GM23248 (cell line): ENCODE measurements at regions not wholly inside any gene's neighbourhood (a gene's known extent, or its start where the extent isn't known, plus 50 kb on each side); places are given as distances from the start of the nearest gene placed in this dataset.

ENCODE experiments used
- EZH2 ChIP-seq: fragments of 200-600 bp; sonication (generic); IDR thresholded peaks from 2 replicates; pipeline ENCODE4 v1.6.1; 2018; ENCODE audit warnings: antibody characterized with exemption, mild to moderate bottlenecking; ENCODE audit not compliant: insufficient read depth, poor library complexity, severe bottlenecking
- EZH2phosphoT487 ChIP-seq: fragments of 200-600 bp; sonication (generic); IDR thresholded peaks from 2 replicates; pipeline ENCODE4 v1.6.1; 2018; ENCODE audit warnings: antibody characterized with exemption, moderate library complexity, mild to moderate bottlenecking, low read depth; ENCODE audit not compliant: insufficient read depth

DNA sequence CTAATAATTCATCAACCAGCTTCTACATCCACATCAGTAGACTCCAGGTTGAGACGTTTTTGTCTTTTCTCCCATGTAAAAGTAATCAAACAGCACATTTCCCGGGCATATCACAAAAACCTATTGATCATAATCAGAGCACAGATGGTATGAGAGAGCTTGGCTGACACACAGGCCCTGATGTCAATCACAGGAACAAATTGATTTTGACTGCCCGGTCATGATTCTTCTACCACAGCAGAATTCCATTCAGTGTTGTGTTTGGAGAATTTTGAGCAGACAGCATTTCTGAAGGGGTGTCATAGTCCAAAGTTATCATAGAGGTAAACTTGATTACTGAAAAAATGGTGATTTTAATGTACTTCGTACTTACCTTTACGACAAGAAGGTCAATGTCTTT lies 351.1 kb downstream of the ZSWIM6 start:
- TF ChIP-seq EZH2: no peak
- TF ChIP-seq EZH2phosphoT487: no peak
